ENCODE measurements at regions not wholly inside any gene's neighbourhood (a gene's known extent, or its start where the extent isn't known, plus 50 kb on each side); places are given as distances from the start of the nearest gene placed in this dataset.

GRCh38 chr6:43880236-43881137, 110.5 kb downstream of the VEGFA start:
- Histone ChIP-seq H3K4me3 (ENCODE audit: low read depth, low read length) (no peak overlapping the region), H3K27me3 (ENCODE audit: control insufficient read depth, insufficient read depth, low read length) (peaks cover 3% of the 10 kb centered on the region), H3K36me3 (ENCODE audit: control insufficient read depth, insufficient read depth, low read length) (no peaks in the 10 kb centered on the region)
- no peak for DNase-seq (ENCODE audit: low read depth)
- TF ChIP-seq CTCF (IDR thresholded peaks at IDR 0.05; ENCODE audit: insufficient read depth, low read length, poor library complexity, severe bottlenecking) = no peak

GRCh38 chr6:43879722-43880121, 109.7 kb downstream of the VEGFA start:
- no peak for DNase-seq (ENCODE audit: low read depth)
- TF ChIP-seq CTCF (IDR thresholded peaks at IDR 0.05; ENCODE audit: insufficient read depth, low read length, poor library complexity, severe bottlenecking) = no peak
- Histone ChIP-seq H3K36me3 (ENCODE audit: control insufficient read depth, insufficient read depth, low read length) (no peaks in the 10 kb centered on the region), H3K27me3 (ENCODE audit: control insufficient read depth, insufficient read depth, low read length) (peaks cover 3% of the 10 kb centered on the region), H3K4me3 (ENCODE audit: low read depth, low read length) (no peak overlapping the region)

GRCh38 chr6:43878823-43879495, 108.9 kb downstream of the VEGFA start:
- DNase-seq (ENCODE audit: low read depth) = no peak
- Histone ChIP-seq H3K27me3 (ENCODE audit: control insufficient read depth, insufficient read depth, low read length) (peaks cover 3% of the 10 kb centered on the region), H3K4me3 (ENCODE audit: low read depth, low read length) (no peak overlapping the region), H3K36me3 (ENCODE audit: control insufficient read depth, insufficient read depth, low read length) (no peaks in the 10 kb centered on the region)
- no peak for TF ChIP-seq CTCF (IDR thresholded peaks at IDR 0.05; ENCODE audit: insufficient read depth, low read length, poor library complexity, severe bottlenecking)

- DNase-seq (ENCODE audit: low read depth) = no peak
- H3K36me3 ChIP-seq (ENCODE audit: control insufficient read depth, insufficient read depth, low read length) = no peaks in the 10 kb centered on the region
- TF ChIP-seq CTCF (IDR thresholded peaks at IDR 0.05; ENCODE audit: insufficient read depth, low read length, poor library complexity, severe bottlenecking) = no peak
- H3K4me3 ChIP-seq (ENCODE audit: low read depth, low read length) = no peak overlapping the region
- peaks cover 3% of the 10 kb centered on the region for H3K27me3 ChIP-seq (ENCODE audit: control insufficient read depth, insufficient read depth, low read length)
Observed at GRCh38 chr6:43878127-43878634, 108.2 kb downstream of the VEGFA start.

- peaks cover 3% of the 10 kb centered on the region for H3K27me3 ChIP-seq (ENCODE audit: control insufficient read depth, insufficient read depth, low read length)
- no peak for DNase-seq (ENCODE audit: low read depth)
- H3K36me3 ChIP-seq (ENCODE audit: control insufficient read depth, insufficient read depth, low read length) = no peaks in the 10 kb centered on the region
- TF ChIP-seq CTCF (IDR thresholded peaks at IDR 0.05; ENCODE audit: insufficient read depth, low read length, poor library complexity, severe bottlenecking) = no peak
- H3K4me3 ChIP-seq (ENCODE audit: low read depth, low read length) = no peak overlapping the region
Observed at GRCh38 chr6:43877463-43878126, 107.6 kb downstream of the VEGFA start.
